SH-SY5Y (cell line): ENCODE measurements at regions not wholly inside any gene's neighbourhood (a gene's known extent, or its start where the extent isn't known, plus 50 kb on each side); places are given as distances from the start of the nearest gene placed in this dataset.

Experiments used
- GATA2 ChIP-seq: IDR thresholded peaks from 2 replicates; pipeline ENCODE4 v1.6.1; 2011; ENCODE audit warnings: mild to moderate bottlenecking, low read depth, low read length
- GATA3 ChIP-seq: IDR thresholded peaks from 2 replicates; pipeline ENCODE4 v1.6.1; 2011; ENCODE audit warnings: low read depth, mild to moderate bottlenecking, low read length, moderate library complexity

DNA sequence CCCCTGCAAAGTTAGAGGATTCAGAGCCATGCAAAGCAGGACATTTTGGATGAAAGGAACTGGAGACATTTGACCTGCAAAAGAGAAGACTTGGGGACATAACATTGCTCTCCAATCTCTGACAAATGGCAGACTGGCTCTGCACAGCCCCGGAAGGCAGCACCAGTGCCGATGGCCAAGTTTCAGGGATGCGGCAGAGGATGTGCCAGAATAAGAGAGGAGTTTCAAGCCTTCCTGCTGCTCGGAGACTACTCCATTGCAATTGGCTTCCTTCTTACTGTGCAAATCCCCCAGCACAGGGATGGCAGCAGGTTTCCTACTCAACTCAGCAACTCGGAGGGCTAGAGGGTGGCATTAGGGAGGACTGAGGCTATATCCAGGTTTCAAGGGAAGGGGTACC, 268.8 kb upstream of the ZMIZ1 start:
- TF ChIP-seq GATA2 (no peak), GATA3 (no peak)

DNA sequence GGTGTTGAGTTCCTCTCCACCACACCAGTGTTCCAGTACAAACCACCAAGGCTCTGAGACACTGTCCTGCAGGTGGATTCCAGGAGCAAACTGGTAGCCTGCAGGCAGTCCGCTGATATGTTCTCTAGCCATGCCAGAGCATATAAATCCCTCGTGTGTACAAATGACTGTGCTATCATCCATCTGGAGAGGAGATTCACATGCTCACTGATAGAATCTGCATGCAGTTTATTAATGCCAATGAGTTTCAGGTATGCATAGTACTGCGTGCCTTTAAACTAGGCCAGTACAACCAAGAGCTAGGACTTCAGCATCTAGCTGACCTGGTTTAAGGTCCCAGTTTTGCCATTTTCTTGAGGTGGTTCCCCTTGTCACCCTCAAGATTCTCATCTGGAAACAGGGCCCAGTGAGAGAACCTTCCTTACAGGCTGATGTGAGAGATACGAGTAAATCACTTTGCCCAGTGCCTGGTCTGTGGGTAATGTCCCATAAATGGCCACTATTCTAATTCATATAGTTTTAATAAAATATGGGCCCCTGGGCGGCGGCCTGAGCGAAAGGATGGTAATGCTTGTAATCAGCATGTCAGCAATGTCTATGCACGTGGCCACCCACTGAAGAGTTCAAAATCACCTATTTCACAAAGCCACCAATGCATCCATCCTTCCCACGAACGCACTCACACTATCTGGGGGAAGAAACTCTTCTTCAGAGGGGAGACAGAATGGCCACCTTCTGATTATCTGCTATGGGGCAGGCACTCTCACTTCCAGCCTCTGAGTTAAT, 268.0 kb upstream of the ZMIZ1 start:
- TF ChIP-seq GATA2: peak; percentile 74
- no peak for TF ChIP-seq GATA3

DNA sequence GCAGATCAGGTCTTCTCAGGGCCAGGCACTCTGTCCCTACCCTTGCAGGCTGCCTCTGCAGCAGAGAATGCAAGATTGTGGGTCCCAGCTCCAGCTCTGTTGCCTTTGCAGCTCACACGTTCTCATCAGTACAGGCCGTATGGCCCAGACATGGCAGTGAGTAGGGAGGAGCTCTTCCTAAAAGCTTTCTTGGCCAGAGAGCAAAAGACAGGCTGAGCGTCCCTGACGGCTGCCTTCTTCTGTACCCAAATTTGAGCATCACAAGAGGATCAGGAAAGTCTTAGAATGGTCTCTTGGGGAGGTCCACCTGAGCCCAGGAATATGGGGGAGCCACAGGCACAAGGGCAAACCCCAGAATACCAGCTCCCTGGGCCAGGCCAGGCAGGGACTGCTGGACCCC, 266.3 kb upstream of the ZMIZ1 start:
- TF ChIP-seq GATA2 (no peak), GATA3 (no peak)

DNA sequence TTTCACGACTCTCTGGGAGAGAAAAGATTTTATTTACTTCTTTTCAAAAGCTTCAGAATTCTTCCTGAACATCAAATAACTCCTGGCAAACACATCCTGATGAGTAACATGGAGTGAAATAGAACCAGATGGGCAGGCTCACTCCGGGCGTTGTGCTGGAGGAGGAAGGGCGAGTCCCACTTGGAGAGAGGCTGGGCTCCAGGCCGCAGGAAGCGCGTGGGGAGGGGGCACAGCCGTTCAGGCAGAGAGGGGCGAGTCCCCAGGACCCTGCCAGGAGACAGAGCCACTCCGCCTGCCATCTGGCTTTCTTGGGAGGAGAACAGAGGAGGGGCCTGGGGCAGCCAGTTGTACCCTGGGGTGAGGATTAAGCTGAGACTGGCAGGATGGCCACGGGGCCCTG, 265.9 kb upstream of the ZMIZ1 start:
- TF ChIP-seq GATA3: no peak
- no peak for TF ChIP-seq GATA2

DNA sequence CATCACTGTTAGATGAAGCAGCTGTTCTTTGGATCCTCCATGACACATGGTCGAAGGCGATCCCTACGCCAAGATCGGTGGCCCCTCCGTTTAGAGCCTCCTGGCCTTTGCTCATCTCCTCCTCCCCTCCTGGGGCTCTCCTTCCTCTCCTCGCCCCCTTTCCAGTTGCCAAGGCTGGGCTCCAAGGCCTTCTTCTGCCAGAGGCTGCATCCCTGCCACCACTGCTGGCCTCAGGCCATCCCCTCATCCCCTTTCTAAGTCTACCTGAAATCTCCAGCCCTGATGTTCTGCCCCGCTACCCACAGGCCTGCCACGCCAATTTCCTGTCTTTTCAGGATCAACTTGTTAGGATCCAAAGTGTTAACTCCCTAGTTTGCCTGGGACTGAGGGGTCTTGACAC, 265.1 kb upstream of the ZMIZ1 start:
- TF ChIP-seq GATA3 (no peak), GATA2 (no peak)

DNA sequence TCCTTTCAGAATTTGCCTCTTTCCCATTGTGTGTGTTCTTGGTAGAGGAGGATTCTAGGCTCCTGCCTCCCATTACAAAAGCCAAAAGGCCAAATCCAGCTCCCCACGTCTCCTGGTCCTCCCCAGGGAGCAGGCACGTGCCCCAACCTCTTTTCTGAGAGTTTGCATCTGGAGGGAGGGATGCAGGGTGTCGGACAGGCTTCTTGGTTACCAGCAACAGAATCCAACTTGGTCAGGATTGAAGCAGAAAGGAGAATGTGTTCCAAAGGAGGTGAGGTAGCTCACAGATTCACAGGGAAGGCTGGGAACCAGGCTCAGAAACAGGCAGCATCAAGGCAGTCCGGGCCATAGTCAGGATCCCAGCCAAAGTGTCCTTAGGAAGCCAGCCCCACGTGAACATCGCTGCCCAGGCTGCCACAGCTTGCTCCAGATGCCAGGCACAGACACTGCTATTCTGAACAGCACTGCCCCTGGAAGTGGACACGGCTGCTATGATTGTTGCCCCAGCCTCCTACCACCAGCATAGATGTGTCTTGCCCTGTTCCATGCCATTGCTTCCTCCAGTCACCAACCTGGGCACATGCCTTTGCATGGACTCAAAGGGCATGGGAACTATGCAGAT, 264.2 kb upstream of the ZMIZ1 start:
- no peak for TF ChIP-seq GATA3

DNA sequence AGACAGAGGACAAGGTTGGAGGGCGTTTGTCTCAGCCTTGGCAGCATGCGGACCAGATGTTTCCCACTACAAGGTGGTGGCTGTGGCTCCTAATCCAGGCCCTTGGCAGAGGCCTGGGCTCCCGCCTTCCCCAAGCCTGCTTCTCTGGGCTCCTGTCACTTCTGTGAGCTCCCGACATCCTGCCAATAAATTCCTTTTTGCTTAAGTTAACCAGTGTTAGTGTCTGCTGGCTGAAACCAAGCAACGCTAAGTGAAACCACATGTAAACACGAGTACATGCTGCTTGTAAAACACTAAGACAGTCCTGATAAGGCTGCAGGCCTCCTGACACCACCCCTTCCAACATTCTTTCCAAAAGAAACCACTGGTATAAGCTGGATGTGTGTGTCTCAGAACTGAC, 263.6 kb upstream of the ZMIZ1 start:
- TF ChIP-seq GATA3 (no peak), GATA2 (peak; percentile 64)

DNA sequence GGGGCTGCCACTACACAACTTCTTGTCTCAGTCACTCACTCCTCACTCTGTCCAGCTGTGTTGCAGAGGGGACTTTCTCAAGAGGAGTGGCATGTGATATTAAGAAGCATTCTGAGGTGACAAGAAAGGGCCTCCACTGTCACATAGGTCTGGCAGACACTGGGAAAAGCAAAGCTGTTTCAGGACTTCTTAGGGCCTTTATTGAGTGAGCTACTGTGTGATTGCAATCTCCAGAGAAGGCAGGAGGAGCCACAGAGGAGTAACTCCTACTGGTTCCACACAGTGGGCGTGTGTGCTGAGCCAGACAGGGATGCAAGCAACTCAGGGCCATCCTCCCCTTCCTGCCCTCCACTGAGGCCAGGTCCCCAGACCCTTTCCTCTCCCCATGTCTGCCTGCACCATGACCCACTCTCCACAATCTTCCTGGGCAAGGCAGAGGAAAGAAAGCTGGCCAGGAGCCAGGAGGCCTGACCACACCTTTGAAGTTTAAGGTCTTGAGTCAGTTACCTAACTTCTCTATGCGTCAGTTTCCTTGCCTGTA, 262.0 kb upstream of the ZMIZ1 start:
- peak; percentile 64 for TF ChIP-seq GATA2
- TF ChIP-seq GATA3: no peak

DNA sequence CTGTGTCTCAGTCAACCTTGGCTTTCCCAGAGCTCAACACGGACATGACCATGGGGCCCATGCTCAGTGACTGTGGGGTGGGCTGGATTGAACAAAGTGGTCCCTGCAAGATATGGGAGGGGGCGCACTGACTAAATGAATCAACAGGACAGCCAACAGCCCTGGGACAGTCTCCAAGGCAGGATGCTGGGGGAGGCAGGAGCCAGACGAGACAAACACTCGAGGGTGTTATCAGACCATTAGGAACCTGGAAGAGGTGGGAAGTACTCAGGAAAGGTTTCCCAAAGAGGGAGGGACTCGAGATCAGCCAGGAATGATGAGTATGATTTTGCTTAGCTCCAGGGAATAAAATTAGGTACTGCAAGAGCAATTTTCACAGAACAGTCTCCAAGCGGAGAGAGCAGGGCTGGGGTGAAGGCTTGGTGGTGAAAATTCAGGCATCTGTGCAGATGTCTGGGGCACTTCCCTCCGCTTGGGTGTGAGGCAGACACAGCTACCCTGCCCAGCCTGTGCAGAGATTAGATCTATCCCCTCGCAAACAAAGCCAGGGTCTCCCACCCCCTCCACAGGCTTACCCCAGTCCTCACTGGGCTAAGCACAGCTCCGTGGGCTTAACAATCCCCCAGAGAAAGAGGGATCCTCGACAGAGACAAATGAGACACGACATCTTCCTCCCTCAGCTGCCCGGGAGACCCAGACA, 261.1 kb upstream of the ZMIZ1 start:
- TF ChIP-seq GATA3: no peak
- TF ChIP-seq GATA2: peak; percentile 91

DNA sequence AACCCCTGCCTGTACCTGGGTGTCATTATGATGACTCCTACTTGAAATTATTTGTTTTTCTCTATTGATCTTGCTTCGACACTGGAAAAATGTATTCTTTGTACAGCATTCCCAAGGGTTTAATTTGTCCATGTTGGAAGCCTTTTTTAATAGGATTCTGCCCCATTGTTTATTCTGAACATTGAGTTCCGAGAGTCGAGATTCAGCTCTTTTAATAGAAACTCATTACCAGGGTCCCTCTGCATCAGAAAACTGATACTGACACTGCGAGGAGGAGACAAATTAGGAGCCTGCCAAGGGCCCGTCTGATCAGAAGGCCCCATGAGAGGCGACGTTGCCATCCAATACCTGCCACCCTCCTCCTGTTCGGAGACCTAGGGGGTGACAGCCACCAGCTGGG, 260.5 kb upstream of the ZMIZ1 start:
- TF ChIP-seq GATA3 (no peak), GATA2 (no peak)

DNA sequence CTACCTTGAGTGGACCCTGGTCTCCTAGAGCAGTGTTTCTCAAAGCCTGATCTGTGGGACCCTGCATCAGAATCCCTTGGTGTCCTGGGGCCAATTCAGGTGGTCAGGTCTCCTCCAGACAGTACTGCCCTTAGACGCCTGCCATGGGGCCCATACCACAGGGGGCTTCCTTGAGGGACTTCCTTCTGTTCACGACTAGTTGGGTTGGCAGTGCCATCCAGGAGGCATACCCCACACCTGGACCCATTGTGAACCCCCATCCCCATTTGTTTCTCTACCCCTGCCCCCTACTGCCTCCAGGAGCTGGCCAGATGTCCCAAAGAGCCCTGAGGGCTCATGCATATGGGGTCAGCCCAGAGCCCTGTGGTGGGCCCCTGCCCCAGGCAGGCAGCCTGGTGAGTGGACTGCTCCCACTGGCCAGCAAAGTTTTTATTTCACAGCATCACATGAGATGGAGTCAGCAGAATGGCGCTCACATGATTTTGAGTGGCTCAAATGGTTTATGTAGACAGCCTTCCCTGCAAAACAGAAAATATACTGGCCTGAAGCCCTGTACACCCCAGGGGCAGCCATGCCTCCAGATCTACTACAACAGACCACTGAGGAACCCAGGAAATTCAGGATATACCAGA, 259.9 kb upstream of the ZMIZ1 start:
- TF ChIP-seq GATA3: no peak
- no peak for TF ChIP-seq GATA2

DNA sequence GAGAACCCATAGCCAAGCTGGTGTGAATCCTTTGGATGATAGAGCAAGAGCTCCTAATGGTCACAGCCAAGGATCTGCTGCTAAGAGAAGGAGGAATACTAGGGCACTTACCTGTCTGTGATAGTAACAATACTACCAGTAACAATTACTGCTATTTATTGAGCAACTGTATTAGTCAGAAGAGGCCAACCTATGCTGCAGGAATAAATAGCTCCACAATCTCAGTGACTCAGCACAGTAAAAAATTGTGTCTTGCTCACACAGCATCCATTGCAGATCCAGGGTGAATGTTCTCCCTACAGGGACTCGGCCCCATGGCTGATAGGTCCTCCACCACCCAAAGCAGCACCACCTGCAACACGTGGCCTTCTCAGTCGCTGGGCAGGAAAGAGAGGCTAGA, 257.6 kb upstream of the ZMIZ1 start:
- TF ChIP-seq GATA2 (no peak), GATA3 (no peak)

DNA sequence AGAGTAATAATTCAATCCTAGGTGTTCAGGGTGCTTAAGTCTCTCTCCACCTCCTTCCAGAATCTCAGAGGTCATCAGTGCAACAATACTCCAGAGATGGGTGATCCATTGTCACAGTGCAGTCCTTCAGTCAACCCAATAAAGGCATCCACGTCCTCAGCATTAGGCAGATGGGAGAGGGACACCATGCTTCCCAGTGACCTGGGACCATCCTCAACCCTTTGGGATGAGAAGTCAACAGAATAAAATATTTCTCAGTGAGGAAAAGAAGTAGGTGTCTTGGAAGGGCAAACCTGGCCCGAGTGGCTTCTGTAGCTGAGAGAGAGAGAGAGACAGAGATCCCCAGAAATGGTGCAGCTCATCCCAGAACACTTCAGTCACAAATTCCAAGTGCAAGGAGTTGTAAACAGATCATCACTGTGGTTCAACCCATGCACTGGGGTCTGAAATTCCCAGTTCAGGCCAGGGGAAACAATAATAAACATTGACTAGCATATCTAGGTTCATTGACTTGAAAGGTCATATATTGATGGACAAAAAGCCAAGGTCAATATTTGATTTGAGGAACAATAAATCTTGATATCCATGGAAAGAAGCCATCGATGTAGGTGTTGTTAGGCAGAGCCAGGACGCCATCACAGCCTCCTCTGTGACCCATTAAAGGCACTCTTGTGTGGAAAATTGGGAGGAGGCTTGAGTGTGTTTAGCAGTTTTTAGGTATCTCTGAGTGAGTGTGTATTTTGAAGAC, 256.0 kb upstream of the ZMIZ1 start:
- no peak for TF ChIP-seq GATA2
- TF ChIP-seq GATA3: no peak

DNA sequence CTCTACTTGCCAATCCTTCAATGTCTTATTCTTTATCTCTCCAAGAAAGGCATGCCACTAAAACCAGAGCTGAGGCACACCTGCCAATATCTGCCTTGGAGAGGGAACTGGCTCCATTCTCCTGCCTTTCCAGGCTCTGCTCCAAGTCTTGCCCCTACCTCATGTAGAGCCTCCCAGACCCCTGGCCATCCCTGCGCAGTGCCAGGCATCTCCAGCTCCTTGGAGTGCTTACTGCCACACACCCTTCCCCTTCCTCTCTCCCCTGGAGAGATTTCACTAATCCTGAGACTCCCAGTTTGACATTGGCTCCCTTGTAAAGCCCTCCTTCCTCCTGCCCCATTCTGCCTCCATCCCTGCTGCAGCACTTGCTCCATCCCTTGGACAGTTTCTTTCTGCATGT, 255.2 kb upstream of the ZMIZ1 start:
- TF ChIP-seq GATA2 (no peak), GATA3 (no peak)

DNA sequence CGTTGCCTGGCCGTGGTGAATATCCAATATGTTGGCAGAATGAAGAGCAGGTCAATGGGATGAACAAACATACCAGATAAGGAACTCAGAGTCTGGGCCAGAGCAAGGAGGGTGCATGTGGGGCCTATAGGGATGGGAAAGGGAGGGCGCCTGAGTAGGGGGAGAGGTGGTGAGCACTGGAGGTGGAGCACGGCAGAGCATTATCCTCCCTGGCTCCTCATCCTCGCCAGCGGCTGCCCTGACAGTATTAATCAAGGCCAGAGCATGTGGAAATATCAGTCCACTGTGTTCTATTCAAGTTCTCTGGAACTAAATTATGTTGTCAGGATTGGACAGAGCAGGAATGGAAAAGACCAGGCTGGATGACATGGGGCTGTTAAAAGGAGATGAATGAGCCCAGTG, 254.8 kb upstream of the ZMIZ1 start:
- TF ChIP-seq GATA2 (no peak), GATA3 (no peak)
